ENCODE measurements at regions not wholly inside any gene's neighbourhood (a gene's known extent, or its start where the extent isn't known, plus 50 kb on each side); places are given as distances from the start of the nearest gene placed in this dataset.

- 86% methylated on average over 1 of the region's 4 CpGs for WGBS (ENCODE audit: insufficient coverage)
- no peaks in the 10 kb centered on the region for H3K36me3 ChIP-seq (ENCODE audit: control insufficient read depth in 2 of 2, extremely low read depth in 1 of 2, insufficient read depth in 1 of 2, low read length in 1 of 2)
- CTCF ChIA-PET: no interaction called here
- no peaks in the 10 kb centered on the region for H3K4me1 ChIP-seq (ENCODE audit: control insufficient read depth in 1 of 2, extremely low read depth in 1 of 2, insufficient read depth in 2 of 2, low read length in 2 of 2)
- ATAC-seq (replicated peaks in 1 of 4) (no peak), DNase-seq (no peak)
- H3K27ac Mint-ChIP-seq: no peak overlapping the region
- no peak overlapping the region for H3K27ac ChIP-seq (ENCODE audit: low read length)
- H3K27me3 Mint-ChIP-seq: no peaks in the 10 kb centered on the region
- POLR2A ChIA-PET: no interaction called here
- no peaks in the 10 kb centered on the region for H3K36me3 Mint-ChIP-seq
- H3K4me1 Mint-ChIP-seq: no peaks in the 10 kb centered on the region
- H3K27me3 ChIP-seq (replicated peaks in 1 of 2; ENCODE audit: control insufficient read depth in 2 of 2, extremely low read depth in 1 of 2, insufficient read depth in 2 of 2, low read length in 1 of 2): no peaks in the 10 kb centered on the region
- H3K4me3 Mint-ChIP-seq: no peak overlapping the region
- no peaks in the 10 kb centered on the region for H3K9me3 ChIP-seq
- H3K4me3 ChIP-seq (ENCODE audit: control insufficient read depth in 1 of 2, extremely low read depth in 1 of 2, low read length in 1 of 2): no peak overlapping the region
- peaks cover 7 to 11% (median 7%) of the 10 kb centered on the region in 3 donors for H3K9me3 Mint-ChIP-seq
These were observed 695.3 kb downstream of the DACH1 start for GRCh38 chr13:71171740-71172139.

GRCh38 chr13:71169180-71169579 lies 697.8 kb downstream of the DACH1 start:
- Histone ChIP-seq H3K27ac (ENCODE audit: low read length) (no peak overlapping the region), H3K27me3 (replicated peaks in 1 of 2; ENCODE audit: control insufficient read depth in 2 of 2, extremely low read depth in 1 of 2, insufficient read depth in 2 of 2, low read length in 1 of 2) (no peaks in the 10 kb centered on the region), H3K36me3 (ENCODE audit: control insufficient read depth in 2 of 2, extremely low read depth in 1 of 2, insufficient read depth in 1 of 2, low read length in 1 of 2) (no peaks in the 10 kb centered on the region), H3K4me1 (ENCODE audit: control insufficient read depth in 1 of 2, extremely low read depth in 1 of 2, insufficient read depth in 2 of 2, low read length in 2 of 2) (no peaks in the 10 kb centered on the region), H3K4me3 (ENCODE audit: control insufficient read depth in 1 of 2, extremely low read depth in 1 of 2, low read length in 1 of 2) (no peak overlapping the region), H3K9me3 (no peaks in the 10 kb centered on the region)
- ChIA-PET CTCF (no interaction called here), POLR2A (no interaction called here)
- ATAC-seq (replicated peaks in 1 of 4): no peak
- H3K27me3 Mint-ChIP-seq: no peaks in the 10 kb centered on the region
- 0% methylated on average over 1 of the region's 3 CpGs for WGBS (ENCODE audit: insufficient coverage)
- no peaks in the 10 kb centered on the region for H3K36me3 Mint-ChIP-seq
- H3K27ac Mint-ChIP-seq: no peak overlapping the region
- peaks cover 0 to 3% (median 0%) of the 10 kb centered on the region in 3 donors for H3K9me3 Mint-ChIP-seq
- H3K4me1 Mint-ChIP-seq: no peaks in the 10 kb centered on the region
- no peak for DNase-seq
- H3K4me3 Mint-ChIP-seq: no peak overlapping the region

- Mint-ChIP-seq H3K9me3 (peaks cover 0 to 9% (median 3%) of the 10 kb centered on the region in 3 donors), H3K36me3 (no peaks in the 10 kb centered on the region), H3K27ac (no peak overlapping the region), H3K4me3 (no peak overlapping the region), H3K4me1 (no peaks in the 10 kb centered on the region), H3K27me3 (no peaks in the 10 kb centered on the region)
- Histone ChIP-seq H3K4me1 (ENCODE audit: control insufficient read depth in 1 of 2, extremely low read depth in 1 of 2, insufficient read depth in 2 of 2, low read length in 2 of 2) (no peaks in the 10 kb centered on the region), H3K36me3 (ENCODE audit: control insufficient read depth in 2 of 2, extremely low read depth in 1 of 2, insufficient read depth in 1 of 2, low read length in 1 of 2) (no peaks in the 10 kb centered on the region), H3K4me3 (ENCODE audit: control insufficient read depth in 1 of 2, extremely low read depth in 1 of 2, low read length in 1 of 2) (no peak overlapping the region), H3K27ac (ENCODE audit: low read length) (no peak overlapping the region), H3K9me3 (no peaks in the 10 kb centered on the region), H3K27me3 (replicated peaks in 1 of 2; ENCODE audit: control insufficient read depth in 2 of 2, extremely low read depth in 1 of 2, insufficient read depth in 2 of 2, low read length in 1 of 2) (no peaks in the 10 kb centered on the region)
- POLR2A ChIA-PET: interaction anchor here in 1 of 2 donors (0.6 kb wide), 1 partner anchor 87 kb away, joined by 4 read pairs; no protein-coding TSS in a partner anchor
- CTCF ChIA-PET: interaction anchor here in 1 of 2 donors (0.6 kb wide), 1 partner anchor 600 kb away, joined by 3 read pairs; no protein-coding TSS in a partner anchor
- no peak for DNase-seq
- 81% methylated on average over 5 of the region's 6 CpGs for WGBS (ENCODE audit: insufficient coverage)
- ATAC-seq (replicated peaks in 1 of 4): no peak
These were observed 710.5 kb downstream of the DACH1 start for GRCh38 chr13:71156550-71156949.

- Mint-ChIP-seq H3K9me3 (peaks cover 0 to 9% (median 3%) of the 10 kb centered on the region in 3 donors), H3K27ac (no peak overlapping the region), H3K4me3 (no peak overlapping the region), H3K36me3 (no peaks in the 10 kb centered on the region), H3K27me3 (no peaks in the 10 kb centered on the region), H3K4me1 (no peaks in the 10 kb centered on the region)
- Histone ChIP-seq H3K4me1 (ENCODE audit: control insufficient read depth in 1 of 2, extremely low read depth in 1 of 2, insufficient read depth in 2 of 2, low read length in 2 of 2) (no peaks in the 10 kb centered on the region), H3K9me3 (no peaks in the 10 kb centered on the region), H3K36me3 (ENCODE audit: control insufficient read depth in 2 of 2, extremely low read depth in 1 of 2, insufficient read depth in 1 of 2, low read length in 1 of 2) (no peaks in the 10 kb centered on the region), H3K27me3 (replicated peaks in 1 of 2; ENCODE audit: control insufficient read depth in 2 of 2, extremely low read depth in 1 of 2, insufficient read depth in 2 of 2, low read length in 1 of 2) (no peaks in the 10 kb centered on the region), H3K27ac (ENCODE audit: low read length) (no peak overlapping the region), H3K4me3 (ENCODE audit: control insufficient read depth in 1 of 2, extremely low read depth in 1 of 2, low read length in 1 of 2) (no peak overlapping the region)
- no peak for DNase-seq
- POLR2A ChIA-PET: no interaction called here
- WGBS (ENCODE audit: insufficient coverage): 90% methylated on average over 3 of the region's 10 CpGs
- no peak for ATAC-seq (replicated peaks in 1 of 4)
- CTCF ChIA-PET: no interaction called here
These were observed 717.3 kb downstream of the DACH1 start for GRCh38 chr13:71149498-71150363.

GRCh38 chr13:71149046-71149445 lies 718.0 kb downstream of the DACH1 start:
- peaks cover 0 to 5% (median 3%) of the 10 kb centered on the region in 3 donors for H3K9me3 Mint-ChIP-seq
- ATAC-seq (replicated peaks in 1 of 4) (no peak), DNase-seq (no peak)
- H3K27me3 ChIP-seq (replicated peaks in 1 of 2; ENCODE audit: control insufficient read depth in 2 of 2, extremely low read depth in 1 of 2, insufficient read depth in 2 of 2, low read length in 1 of 2): no peaks in the 10 kb centered on the region
- H3K36me3 ChIP-seq (ENCODE audit: control insufficient read depth in 2 of 2, extremely low read depth in 1 of 2, insufficient read depth in 1 of 2, low read length in 1 of 2): no peaks in the 10 kb centered on the region
- ChIA-PET POLR2A (no interaction called here), CTCF (no interaction called here)
- H3K27ac ChIP-seq (ENCODE audit: low read length): no peak overlapping the region
- no peaks in the 10 kb centered on the region for H3K9me3 ChIP-seq
- no peaks in the 10 kb centered on the region for H3K4me1 Mint-ChIP-seq
- no CpG with 5 or more reads among the region's 3 CpGs for WGBS (ENCODE audit: insufficient coverage)
- H3K4me3 Mint-ChIP-seq: no peak overlapping the region
- H3K36me3 Mint-ChIP-seq: no peaks in the 10 kb centered on the region
- no peak overlapping the region for H3K4me3 ChIP-seq (ENCODE audit: control insufficient read depth in 1 of 2, extremely low read depth in 1 of 2, low read length in 1 of 2)
- H3K4me1 ChIP-seq (ENCODE audit: control insufficient read depth in 1 of 2, extremely low read depth in 1 of 2, insufficient read depth in 2 of 2, low read length in 2 of 2): no peaks in the 10 kb centered on the region
- no peaks in the 10 kb centered on the region for H3K27me3 Mint-ChIP-seq
- H3K27ac Mint-ChIP-seq: no peak overlapping the region

- no peak overlapping the region for H3K4me3 Mint-ChIP-seq
- Histone ChIP-seq H3K27me3 (replicated peaks in 1 of 2; ENCODE audit: control insufficient read depth in 2 of 2, extremely low read depth in 1 of 2, insufficient read depth in 2 of 2, low read length in 1 of 2) (no peaks in the 10 kb centered on the region), H3K9me3 (no peaks in the 10 kb centered on the region), H3K4me3 (ENCODE audit: control insufficient read depth in 1 of 2, extremely low read depth in 1 of 2, low read length in 1 of 2) (no peak overlapping the region), H3K27ac (ENCODE audit: low read length) (no peak overlapping the region), H3K4me1 (ENCODE audit: control insufficient read depth in 1 of 2, extremely low read depth in 1 of 2, insufficient read depth in 2 of 2, low read length in 2 of 2) (no peaks in the 10 kb centered on the region), H3K36me3 (ENCODE audit: control insufficient read depth in 2 of 2, extremely low read depth in 1 of 2, insufficient read depth in 1 of 2, low read length in 1 of 2) (no peaks in the 10 kb centered on the region)
- no peaks in the 10 kb centered on the region for H3K4me1 Mint-ChIP-seq
- ChIA-PET POLR2A (no interaction called here), CTCF (no interaction called here)
- no peaks in the 10 kb centered on the region for H3K27me3 Mint-ChIP-seq
- WGBS (ENCODE audit: insufficient coverage): no CpG with 5 or more reads among the region's 1 CpG
- H3K27ac Mint-ChIP-seq: no peak overlapping the region
- ATAC-seq (replicated peaks in 1 of 4) (no peak), DNase-seq (no peak)
- peaks cover 0 to 6% (median 5%) of the 10 kb centered on the region in 3 donors for H3K9me3 Mint-ChIP-seq
- no peaks in the 10 kb centered on the region for H3K36me3 Mint-ChIP-seq
These were observed 718.6 kb downstream of the DACH1 start for GRCh38 chr13:71148396-71148795.
